HG03025 (cell line): ENCODE measurements at regions not wholly inside any gene's neighbourhood (a gene's known extent, or its start where the extent isn't known, plus 50 kb on each side); places are given as distances from the start of the nearest gene placed in this dataset.

Source experiments
- ATAC-seq: cut with Tn5 transposase; IDR thresholded peaks from one replicate; pipeline ENCODE4 v1.9.1; 2021; ENCODE audit warnings: mild to moderate bottlenecking, moderate library complexity; ENCODE audit not compliant: unreplicated experiment, low FRiP score

GRCh38 chr11:22497474-22497873 is 128.1 kb downstream of the FANCF start:
- ATAC-seq: no peak

- ATAC-seq: no peak
Observed at GRCh38 chr11:22491555-22492225, 133.9 kb downstream of the FANCF start.

- ATAC-seq: no peak
Observed at GRCh38 chr11:22479971-22480720, 142.0 kb downstream of the SLC17A6 start.

- ATAC-seq: no peak
Observed at GRCh38 chr11:22479208-22479607, 141.0 kb downstream of the SLC17A6 start.

- ATAC-seq: no peak
Observed at GRCh38 chr11:22478169-22478568, 140.0 kb downstream of the SLC17A6 start.

DNA sequence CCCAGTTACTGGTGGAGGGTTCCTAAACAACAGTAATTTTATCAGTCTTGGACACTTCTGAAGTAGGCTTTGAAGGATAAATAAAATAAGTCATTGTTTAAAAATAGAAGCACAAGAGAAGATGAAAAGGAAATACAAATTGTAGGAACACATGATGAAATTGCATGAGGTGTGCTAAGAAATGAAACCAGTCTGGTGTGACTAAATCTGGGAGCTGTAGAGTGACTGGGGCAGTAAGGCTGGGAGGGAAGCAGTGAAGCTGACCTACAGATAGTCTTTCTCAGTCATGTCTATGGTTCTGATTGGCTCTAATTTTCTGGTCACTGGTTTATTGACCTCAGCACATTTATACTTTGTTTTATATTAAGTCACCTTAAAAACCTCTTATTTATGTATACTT is 139.1 kb downstream of the SLC17A6 start:
- no peak for ATAC-seq

GRCh38 chr11:22476589-22476988 is 138.4 kb downstream of the SLC17A6 start:
- no peak for ATAC-seq

GRCh38 chr11:22474616-22475015 is 136.4 kb downstream of the SLC17A6 start:
- no peak for ATAC-seq

- no peak for ATAC-seq
Observed at GRCh38 chr11:22473586-22473985, 135.4 kb downstream of the SLC17A6 start.

GRCh38 chr11:22472306-22472705 is 134.1 kb downstream of the SLC17A6 start:
- ATAC-seq: no peak

- ATAC-seq: no peak
Observed at GRCh38 chr11:22471385-22471784, 133.2 kb downstream of the SLC17A6 start.

GRCh38 chr11:22467741-22468140 is 129.6 kb downstream of the SLC17A6 start:
- no peak for ATAC-seq

- ATAC-seq: no peak
Observed at GRCh38 chr11:22467248-22467647, 129.1 kb downstream of the SLC17A6 start.

GRCh38 chr11:22466809-22467208 is 128.6 kb downstream of the SLC17A6 start:
- no peak for ATAC-seq

DNA sequence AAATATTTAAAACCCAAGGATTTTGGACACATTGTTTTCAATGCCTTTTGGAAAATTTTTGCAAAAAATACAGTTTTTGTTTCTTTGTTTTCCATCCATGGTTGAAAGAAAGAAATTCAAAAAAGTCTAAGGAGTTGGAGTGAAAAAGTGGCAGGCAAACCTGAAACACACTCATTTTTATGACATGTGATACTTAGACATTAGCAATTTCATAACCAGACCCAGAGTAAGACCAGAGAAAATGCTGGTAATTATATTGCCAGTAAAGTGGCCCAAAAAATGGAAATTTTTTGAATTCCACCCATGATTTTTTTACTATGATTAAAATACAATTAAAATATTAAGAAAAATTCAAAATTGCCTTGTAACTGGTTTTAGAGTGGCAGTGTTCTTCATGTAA is 128.2 kb downstream of the SLC17A6 start:
- ATAC-seq: no peak

- ATAC-seq: no peak
Observed at GRCh38 chr11:22465620-22466019, 127.4 kb downstream of the SLC17A6 start.

DNA sequence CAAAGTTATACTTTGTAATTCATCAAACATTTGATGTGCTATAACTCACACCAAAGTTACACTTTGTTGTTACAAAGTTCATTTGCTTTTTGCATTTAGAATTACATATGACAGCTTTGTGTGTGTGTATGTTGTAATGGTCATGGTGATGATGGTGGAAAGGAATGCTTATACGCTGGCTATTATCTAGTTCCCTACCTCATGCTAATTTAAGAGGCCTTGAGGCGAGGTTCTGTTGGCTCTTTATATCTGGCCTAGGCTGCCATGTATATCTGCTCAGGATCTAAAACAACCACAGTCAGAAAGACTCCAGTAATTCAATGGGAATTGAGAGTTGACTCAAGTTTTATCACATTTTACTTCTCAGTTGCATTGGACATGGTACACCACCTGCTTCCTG is 123.4 kb downstream of the SLC17A6 start:
- no peak for ATAC-seq

DNA sequence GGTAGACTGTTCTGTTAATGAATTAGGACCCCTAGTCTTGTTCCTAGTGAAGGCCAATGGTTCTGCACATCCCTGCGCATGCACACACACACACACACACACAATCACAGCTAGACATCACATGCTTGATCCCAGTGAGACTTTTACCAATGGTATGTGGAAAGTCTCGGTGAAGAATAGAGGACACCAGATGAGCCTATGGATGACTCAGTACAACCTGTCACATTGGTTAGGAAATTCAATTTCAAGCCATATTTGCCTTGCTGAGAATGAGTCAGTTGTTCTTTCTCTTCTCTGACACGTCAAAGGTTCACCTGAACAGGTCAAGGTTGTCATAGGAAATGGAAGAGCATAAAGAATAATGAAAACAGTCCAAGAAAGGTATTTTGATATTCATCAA is 122.0 kb downstream of the SLC17A6 start:
- ATAC-seq: no peak

DNA sequence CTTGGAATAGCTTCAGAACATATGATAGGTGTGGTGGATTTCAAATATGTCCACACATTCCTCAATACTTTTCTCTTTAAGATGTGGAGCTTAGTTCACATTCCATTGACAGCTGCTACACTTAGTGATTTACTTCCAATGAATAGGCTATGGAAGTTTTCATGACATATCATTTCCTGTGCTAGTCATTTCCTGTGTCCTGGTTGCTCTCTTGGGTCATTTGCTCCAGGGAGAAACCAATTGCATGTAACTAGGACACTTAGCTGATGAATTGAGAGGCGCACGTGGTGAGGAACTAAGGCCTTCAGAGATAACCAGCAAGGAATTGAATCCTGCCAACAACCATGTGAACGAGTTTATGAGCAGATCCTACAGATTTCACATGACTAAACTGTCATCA is 120.9 kb downstream of the SLC17A6 start:
- no peak for ATAC-seq

GRCh38 chr11:22458161-22458560 is 120.0 kb downstream of the SLC17A6 start:
- no peak for ATAC-seq

GRCh38 chr11:22456993-22457762 is 119.0 kb downstream of the SLC17A6 start:
- ATAC-seq: no peak
